HG02970 (cell line): ENCODE measurements at regions not wholly inside any gene's neighbourhood (a gene's known extent, or its start where the extent isn't known, plus 50 kb on each side); places are given as distances from the start of the nearest gene placed in this dataset.

ENCODE experiments used
- ATAC-seq: cut with Tn5 transposase; IDR thresholded peaks from one replicate; pipeline ENCODE4 v1.9.1; 2021; ENCODE audit warnings: mild to moderate bottlenecking, moderate library complexity, moderate number of reproducible peaks; ENCODE audit not compliant: unreplicated experiment, low FRiP score

DNA sequence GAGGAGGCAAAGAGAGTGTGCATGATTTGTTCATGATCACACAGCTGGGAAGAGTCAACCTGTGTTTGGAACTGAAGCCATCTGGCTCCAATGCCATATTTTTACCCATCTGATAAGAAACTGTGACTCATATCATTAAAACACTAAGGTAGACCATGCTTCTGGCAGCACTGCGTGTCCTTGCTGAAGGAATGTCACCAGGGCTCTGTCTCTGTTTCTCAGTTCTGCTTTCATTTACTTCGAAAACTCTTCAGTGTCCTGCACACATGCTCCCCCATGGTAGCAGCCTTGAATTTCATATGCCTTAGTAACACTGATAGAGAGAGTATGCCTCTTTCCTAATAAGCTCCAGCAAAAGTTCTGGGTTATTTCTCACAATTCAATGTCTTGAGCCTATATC, 830.4 kb downstream of the DCDC2C start:
- ATAC-seq = no peak

- no peak for ATAC-seq
These were observed 835.7 kb downstream of the DCDC2C start for GRCh38 chr2:4539121-4539520.

GRCh38 chr2:4549666-4550210, 846.4 kb downstream of the DCDC2C start:
- no peak for ATAC-seq

GRCh38 chr2:4551691-4552474, 848.5 kb downstream of the DCDC2C start:
- ATAC-seq = no peak

GRCh38 chr2:4553241-4553640, 849.9 kb downstream of the DCDC2C start:
- no peak for ATAC-seq

DNA sequence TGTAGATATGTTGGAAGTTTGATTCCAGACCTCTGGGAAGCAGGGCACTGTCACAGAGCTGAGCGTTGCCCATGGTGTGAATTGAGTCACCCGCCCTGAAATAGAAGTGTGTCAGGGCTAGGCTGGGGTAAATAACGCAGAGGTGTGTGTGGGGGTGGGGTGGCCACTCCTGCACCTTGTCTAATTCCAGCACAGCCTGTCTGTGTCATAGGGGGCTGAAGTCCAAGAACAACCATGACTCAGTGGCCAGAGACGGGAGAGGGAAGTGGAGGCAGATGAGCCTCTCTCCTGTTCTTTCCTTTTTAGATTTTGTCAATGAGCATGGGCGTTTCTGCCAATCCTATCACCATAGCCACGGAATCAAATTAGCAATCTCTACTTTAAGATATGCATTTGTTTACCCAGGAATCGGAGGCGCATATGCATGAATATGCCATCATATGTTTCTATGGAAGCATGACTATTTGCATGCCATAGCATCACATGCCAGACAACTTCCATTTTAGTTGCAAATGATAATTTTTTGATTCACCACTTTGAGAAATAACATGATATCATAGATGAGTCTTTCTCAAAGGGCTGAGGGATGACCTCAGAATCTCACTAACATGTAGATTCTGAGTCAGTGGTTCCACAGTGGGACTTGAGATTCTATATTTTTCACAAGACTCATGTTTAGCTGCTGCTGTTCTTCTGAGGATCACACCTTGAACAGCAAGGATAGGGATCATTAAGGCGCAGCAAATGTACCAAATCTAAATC, 852.9 kb downstream of the DCDC2C start:
- ATAC-seq = no peak

- ATAC-seq = no peak
These were observed 857.8 kb downstream of the DCDC2C start for GRCh38 chr2:4561196-4561595.

DNA sequence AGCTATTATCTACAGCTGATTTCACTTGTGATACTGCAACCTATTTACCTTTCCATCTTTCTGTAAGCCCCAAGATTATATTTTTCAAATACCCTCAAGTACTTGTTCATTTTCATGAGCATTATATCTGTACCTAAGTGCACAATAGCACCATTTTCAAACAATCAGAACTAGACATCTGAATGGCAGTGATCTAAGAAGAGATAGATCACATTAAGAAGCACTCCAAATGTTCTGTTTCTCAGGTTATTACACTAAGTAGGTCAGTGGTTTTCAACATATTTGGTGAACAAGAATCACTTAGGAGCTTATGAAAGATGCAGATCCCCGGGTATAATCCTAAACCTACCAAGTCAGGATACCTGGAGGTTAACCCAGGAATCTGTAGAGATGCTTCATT, 872.7 kb downstream of the DCDC2C start:
- ATAC-seq = no peak

DNA sequence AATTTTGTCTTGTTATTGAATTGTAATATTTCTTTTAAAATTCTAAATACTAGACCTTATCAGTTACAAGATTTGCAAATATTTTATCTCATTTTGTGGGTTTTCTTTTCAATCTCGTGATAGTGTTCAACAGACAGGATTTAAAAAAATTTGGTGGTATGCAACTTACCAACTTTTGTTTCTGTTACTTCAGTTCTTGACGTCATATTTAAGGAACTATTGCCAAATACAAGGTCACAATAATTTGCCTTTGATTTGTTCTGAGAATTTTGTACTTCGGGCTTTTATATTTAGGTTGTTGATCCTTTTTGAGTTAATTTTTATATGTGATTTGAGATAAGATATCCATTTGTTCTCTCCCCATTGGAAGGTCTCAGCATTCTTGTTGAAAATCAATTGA, 876.6 kb downstream of the DCDC2C start:
- ATAC-seq = no peak

- no peak for ATAC-seq
These were observed 881.8 kb downstream of the DCDC2C start for GRCh38 chr2:4585057-4585635.

GRCh38 chr2:4588606-4589005, 885.2 kb downstream of the DCDC2C start:
- ATAC-seq = no peak

GRCh38 chr2:4591261-4591660, 887.9 kb downstream of the DCDC2C start:
- ATAC-seq = no peak

DNA sequence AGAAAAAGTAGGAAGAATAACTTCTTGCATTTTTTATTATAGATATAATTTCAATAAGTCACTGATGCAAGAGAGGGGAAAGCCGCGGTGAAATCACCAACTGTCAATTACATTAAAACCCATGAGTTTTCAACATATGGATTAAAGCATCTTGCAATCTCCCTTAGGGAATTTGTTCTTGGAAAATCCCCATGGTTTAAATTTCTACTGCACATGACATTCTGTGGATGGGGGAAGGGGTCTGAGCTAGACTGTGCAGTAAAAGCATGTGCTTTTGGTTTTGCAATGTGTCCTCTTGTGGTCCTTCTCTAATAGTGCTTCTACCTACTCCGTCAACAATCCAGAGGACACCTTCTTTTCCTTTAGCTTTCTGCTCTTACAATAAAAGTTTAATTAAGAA, 894.0 kb downstream of the DCDC2C start:
- no peak for ATAC-seq

DNA sequence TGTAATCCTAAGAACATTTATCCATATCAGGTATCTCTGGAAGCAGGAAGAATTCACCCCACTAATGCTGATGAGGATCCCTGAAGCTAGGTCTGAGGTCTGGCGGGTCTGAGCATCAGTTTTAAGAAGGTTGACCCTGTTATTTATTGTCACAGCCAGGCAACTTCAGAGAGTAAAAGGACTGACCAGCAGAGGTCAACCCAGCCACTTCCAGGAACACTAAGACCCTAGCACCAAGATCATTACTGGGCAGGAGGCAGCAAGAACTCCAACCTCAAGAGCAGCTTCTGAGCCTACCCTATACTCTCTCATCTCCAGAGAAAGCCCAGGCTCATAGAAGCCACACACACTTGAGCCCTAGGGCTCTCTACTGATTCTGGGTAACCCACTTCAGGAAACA, 901.4 kb downstream of the DCDC2C start:
- no peak for ATAC-seq

- ATAC-seq = no peak
These were observed 914.8 kb downstream of the DCDC2C start for GRCh38 chr2:4618141-4618540.

DNA sequence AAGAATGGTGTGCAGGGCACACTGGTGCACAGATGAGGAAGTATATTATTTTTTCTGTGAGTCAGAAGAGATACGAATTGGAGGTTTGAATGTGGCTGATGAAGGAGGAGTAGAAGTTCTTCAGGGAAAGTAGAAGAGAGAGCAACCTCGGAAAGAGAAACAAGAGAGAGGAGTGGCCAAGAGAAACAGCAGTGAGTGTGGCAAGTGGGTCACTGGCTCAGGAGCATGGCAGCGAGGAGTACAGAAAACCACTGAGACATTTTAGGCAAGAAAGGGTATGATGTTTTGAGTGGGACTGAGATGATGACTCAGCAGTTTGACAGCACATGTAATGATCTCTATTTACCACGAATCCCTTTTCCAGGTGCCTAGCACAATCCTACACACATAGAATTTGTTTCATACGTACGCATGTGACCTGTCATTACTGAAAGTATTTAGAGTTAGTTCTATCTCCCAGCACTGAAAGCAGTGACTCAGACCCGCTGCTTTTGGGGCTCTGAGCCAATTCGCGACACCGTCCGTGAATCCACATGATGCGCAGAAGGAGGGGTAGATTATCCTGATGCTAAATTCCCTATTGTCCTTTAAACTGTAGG, 915.4 kb downstream of the DCDC2C start:
- no peak for ATAC-seq

- no peak for ATAC-seq
These were observed 925.7 kb downstream of the DCDC2C start for GRCh38 chr2:4628998-4629501.

DNA sequence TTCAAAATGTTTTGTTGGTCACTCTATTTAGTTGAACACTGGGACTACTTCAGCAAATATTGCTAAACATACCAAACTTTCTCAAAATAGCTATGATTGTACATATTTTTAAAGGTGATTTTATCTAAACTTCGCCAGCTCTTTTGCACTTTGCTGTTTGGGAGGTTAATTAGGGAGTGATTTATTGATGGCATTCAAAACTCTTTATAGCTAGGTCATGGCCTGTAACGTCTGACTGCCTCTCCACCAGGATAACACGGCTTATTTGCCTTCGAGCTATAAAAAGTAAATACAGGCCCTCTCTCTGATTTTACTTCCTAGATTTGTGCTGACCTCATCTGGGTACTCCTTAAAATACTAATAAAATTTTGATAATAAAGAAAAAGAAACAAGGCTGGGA, 931.9 kb downstream of the DCDC2C start:
- ATAC-seq = no peak

- no peak for ATAC-seq
These were observed 950.6 kb downstream of the DCDC2C start for GRCh38 chr2:4653991-4654390.

DNA sequence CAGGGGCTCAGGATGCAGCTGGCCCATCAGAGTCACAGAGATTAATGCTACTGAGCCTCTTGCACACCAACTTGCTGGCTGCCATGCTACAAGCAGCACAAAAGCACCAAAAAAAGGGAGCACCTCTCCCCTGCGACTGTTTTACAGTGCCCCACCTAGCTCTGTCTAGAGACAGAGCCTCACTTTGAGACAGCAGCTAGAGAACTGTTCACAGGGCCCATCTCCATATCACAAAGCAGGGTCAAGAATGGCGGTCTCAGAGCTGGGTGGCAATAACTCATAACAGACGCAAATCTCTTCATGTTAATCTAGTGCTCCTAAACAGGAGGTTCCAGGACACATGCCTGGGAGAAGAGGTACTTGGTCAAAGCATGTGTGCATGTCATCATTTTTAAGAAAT, 953.0 kb downstream of the DCDC2C start:
- ATAC-seq = no peak
